ENCODE measurements at regions not wholly inside any gene's neighbourhood (a gene's known extent, or its start where the extent isn't known, plus 50 kb on each side); places are given as distances from the start of the nearest gene placed in this dataset.

DNA sequence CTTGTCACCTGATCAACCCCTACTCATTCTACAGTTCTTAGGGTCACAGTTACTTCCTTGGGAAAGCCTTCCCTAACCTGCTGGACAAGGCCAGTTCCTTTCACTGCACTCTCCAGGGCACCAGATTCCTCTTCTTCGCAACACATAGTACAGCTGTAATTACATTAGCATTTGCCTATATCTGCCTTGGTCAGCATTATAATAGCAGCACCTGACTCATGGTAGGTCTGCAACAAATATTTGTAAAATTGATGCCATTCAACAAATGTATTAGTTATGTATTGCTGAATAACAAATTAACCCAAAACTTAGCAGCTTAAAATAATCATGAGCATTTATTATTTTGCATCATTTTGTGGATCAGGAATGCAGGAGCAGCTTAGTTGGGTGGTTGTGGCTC, 193.0 kb downstream of the IRX5 start:
- Histone ChIP-seq H3K9ac (ENCODE audit: insufficient read depth in 1 of 2, low read depth in 2 of 2, low read length in 2 of 2) (no peak overlapping the region), H3K9me1 (ENCODE audit: control insufficient read depth, insufficient read depth, low read length) (no peaks in the 10 kb centered on the region), H4K20me1 (replicated peaks; ENCODE audit: control insufficient read depth, insufficient read depth, low read length) (no peaks in the 10 kb centered on the region), H3K36me3 (ENCODE audit: control insufficient read depth, insufficient read depth, low read length) (no peaks in the 10 kb centered on the region), H3K27me3 (ENCODE audit: control insufficient read depth in 2 of 2, insufficient read depth in 2 of 2, low read length in 2 of 2) (no peaks in the 10 kb centered on the region; a peak in 1 of 5 replicates), H3K27ac (ENCODE audit: extremely low read depth, low read depth, low read length) (no peak overlapping the region), H3K79me2 (ENCODE audit: control insufficient read depth, insufficient read depth, low read length) (no peaks in the 10 kb centered on the region), H3K9me3 (replicated peaks; ENCODE audit: control insufficient read depth, insufficient read depth, low read depth, low read length) (no peaks in the 10 kb centered on the region), H3K4me3 (no peak overlapping the region), H3K4me2 (ENCODE audit: insufficient read depth, low read length) (no peak overlapping the region), H3K4me1 (replicated peaks in 1 of 2; ENCODE audit: control insufficient read depth in 2 of 2, insufficient read depth in 2 of 2, low read length in 2 of 2) (no peaks in the 10 kb centered on the region), H2AFZ (ENCODE audit: low read depth, low read length) (no peak overlapping the region)
- BruUV-seq (replicated peaks), result no TSS peak
- 13% methylated on average over 1 of the region's 1 CpG for WGBS (ENCODE audit: insufficient coverage, low coverage, missing lambda C conversion rate)
- ATAC-seq (no peak), FAIRE-seq (no peak), DNase-seq (ENCODE audit: extremely low read depth in 1 of 4, low spot score in 3 of 4) (no peak)
- TF ChIP-seq, protein P1, sequence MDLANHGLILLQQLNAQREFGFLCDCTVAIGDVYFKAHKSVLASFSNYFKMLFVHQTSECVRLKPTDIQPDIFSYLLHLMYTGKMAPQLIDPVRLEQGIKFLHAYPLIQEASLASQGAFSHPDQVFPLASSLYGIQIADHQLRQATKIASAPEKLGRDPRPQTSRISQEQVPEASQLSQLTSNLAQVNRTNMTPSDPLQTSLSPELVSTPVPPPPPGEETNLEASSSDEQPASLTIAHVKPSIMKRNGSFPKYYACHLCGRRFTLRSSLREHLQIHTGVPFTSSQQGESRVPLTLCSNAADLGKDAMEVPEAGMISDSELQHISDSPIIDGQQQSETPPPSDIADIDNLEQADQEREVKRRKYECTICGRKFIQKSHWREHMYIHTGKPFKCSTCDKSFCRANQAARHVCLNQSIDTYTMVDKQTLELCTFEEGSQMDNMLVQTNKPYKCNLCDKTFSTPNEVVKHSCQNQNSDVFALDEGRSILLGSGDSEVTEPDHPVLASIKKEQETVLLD (IDR thresholded peaks at IDR 0.05), result no peak
- TF ChIP-seq E2F3 (CRISPR knock-in tag; IDR thresholded peaks at IDR 0.05) (no peak), EP400 (IDR thresholded peaks at IDR 0.05) (no peak), LEF1 (IDR thresholded peaks at IDR 0.05) (no peak), ZFP1 (CRISPR knock-in tag; IDR thresholded peaks at IDR 0.05) (no peak)
- TF ChIP-seq, protein P2, sequence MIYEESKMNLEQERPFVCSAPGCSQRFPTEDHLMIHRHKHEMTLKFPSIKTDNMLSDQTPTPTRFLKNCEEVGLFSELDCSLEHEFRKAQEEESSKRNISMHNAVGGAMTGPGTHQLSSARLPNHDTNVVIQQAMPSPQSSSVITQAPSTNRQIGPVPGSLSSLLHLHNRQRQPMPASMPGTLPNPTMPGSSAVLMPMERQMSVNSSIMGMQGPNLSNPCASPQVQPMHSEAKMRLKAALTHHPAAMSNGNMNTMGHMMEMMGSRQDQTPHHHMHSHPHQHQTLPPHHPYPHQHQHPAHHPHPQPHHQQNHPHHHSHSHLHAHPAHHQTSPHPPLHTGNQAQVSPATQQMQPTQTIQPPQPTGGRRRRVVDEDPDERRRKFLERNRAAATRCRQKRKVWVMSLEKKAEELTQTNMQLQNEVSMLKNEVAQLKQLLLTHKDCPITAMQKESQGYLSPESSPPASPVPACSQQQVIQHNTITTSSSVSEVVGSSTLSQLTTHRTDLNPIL (CRISPR knock-in tag; IDR thresholded peaks at IDR 0.05), result no peak
- TF ChIP-seq, protein P3, sequence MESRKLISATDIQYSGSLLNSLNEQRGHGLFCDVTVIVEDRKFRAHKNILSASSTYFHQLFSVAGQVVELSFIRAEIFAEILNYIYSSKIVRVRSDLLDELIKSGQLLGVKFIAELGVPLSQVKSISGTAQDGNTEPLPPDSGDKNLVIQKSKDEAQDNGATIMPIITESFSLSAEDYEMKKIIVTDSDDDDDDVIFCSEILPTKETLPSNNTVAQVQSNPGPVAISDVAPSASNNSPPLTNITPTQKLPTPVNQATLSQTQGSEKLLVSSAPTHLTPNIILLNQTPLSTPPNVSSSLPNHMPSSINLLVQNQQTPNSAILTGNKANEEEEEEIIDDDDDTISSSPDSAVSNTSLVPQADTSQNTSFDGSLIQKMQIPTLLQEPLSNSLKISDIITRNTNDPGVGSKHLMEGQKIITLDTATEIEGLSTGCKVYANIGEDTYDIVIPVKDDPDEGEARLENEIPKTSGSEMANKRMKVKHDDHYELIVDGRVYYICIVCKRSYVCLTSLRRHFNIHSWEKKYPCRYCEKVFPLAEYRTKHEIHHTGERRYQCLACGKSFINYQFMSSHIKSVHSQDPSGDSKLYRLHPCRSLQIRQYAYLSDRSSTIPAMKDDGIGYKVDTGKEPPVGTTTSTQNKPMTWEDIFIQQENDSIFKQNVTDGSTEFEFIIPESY (CRISPR knock-in tag; IDR thresholded peaks at IDR 0.05), result no peak
- POLR2A ChIA-PET, result interaction anchor here (0.6 kb wide), 1 partner anchor 1185 kb away, joined by 4 read pairs; no protein-coding TSS in a partner anchor
- intact Hi-C loops (cut with micrococcal nuclease) (no loop called here), in situ Hi-C loops (cut with MboI) (no loop called here)
- CTCF ChIA-PET (ENCODE audit: low intra/inter-chr PET ratio), result no interaction called here

Data from K562 (cell line).